CD4-positive, alpha-beta T cell (primary cell): ENCODE measurements at regions not wholly inside any gene's neighbourhood (a gene's known extent, or its start where the extent isn't known, plus 50 kb on each side); places are given as distances from the start of the nearest gene placed in this dataset.

Experiments used
- ATAC-seq: fragments of 200-7000 bp; cut with Tn5 transposase; one replicate; pipeline ENCODE4 v1.10.0; 2022; ENCODE audit warnings: mild to moderate bottlenecking; ENCODE audit not compliant: poor library complexity
- CTCF ChIA-PET: fragments of 350-600 bp; sonication (Branson Sonifier 250); formaldehyde crosslinking; loops from one replicate; lab custom pipeline; 2021; ENCODE audit warnings: antibody characterized with exemption, inconsistent platforms; lab: Charles Lee
- POLR2A ChIA-PET: fragments of 350-600 bp; sonication (Branson Sonifier 250); formaldehyde crosslinking; loops from one replicate; lab custom pipeline; 2021; ENCODE audit warnings: antibody characterized with exemption, inconsistent platforms; lab: Charles Lee
- DNase-seq, 14 experiments: peaks; one replicate each; pipeline ENCODE4 v3.0.0-alpha.2; 2013 to 2020; ENCODE audit warnings: mixed read lengths in 2 of 14
- H3K27ac ChIP-seq, 2 donors: one replicate each; pipeline versions ENCODE4 v1.5.1 to v1.7.0; 2013; ENCODE audit warnings: low read length in 2 of 2, low read depth in 1 of 2, mild to moderate bottlenecking in 1 of 2
- H3K27me3 ChIP-seq, 2 experiments: 1 replicate in 1 of 2; 2 replicates in 1 of 2; pipeline versions ENCODE4 v1.6.1 to v1.7.0; 2013; ENCODE audit warnings: low read length in 2 of 2, control low read depth in 1 of 2, mild to moderate bottlenecking in 1 of 2, moderate library complexity in 1 of 2; ENCODE audit not compliant: insufficient read depth in 2 of 2, control insufficient read depth in 1 of 2
- H3K36me3 ChIP-seq: one replicate; pipeline ENCODE4 v1.6.1; 2013; ENCODE audit warnings: low read length, control low read depth; ENCODE audit not compliant: insufficient read depth
- H3K4me1 ChIP-seq: one replicate; pipeline ENCODE4 v1.6.1; 2013; ENCODE audit warnings: low read length, control low read depth; ENCODE audit not compliant: insufficient read depth
- H3K4me3 ChIP-seq: one replicate; pipeline ENCODE4 v1.5.1; 2013; ENCODE audit warnings: mild to moderate bottlenecking, low read length, moderate library complexity
- H3K9me3 ChIP-seq, 2 experiments: 1 replicate in 1 of 2; 2 replicates in 1 of 2; pipeline versions ENCODE4 v1.6.1 to v1.7.0; 2013; ENCODE audit warnings: low read length in 2 of 2, mild to moderate bottlenecking in 2 of 2, control low read depth in 1 of 2, moderate library complexity in 1 of 2; ENCODE audit not compliant: control insufficient read depth in 1 of 2, insufficient read depth in 1 of 2
- H3K27ac Mint-ChIP-seq: one replicate; pipeline ENCODE4 v1.8.0; 2020; ENCODE audit warnings: mixed read lengths
- H3K27me3 Mint-ChIP-seq: one replicate; pipeline ENCODE4 v1.8.0; 2021; ENCODE audit warnings: mixed read lengths
- H3K36me3 Mint-ChIP-seq: one replicate; pipeline ENCODE4 v1.8.0; 2021; ENCODE audit warnings: low read depth, mixed read lengths
- H3K4me1 Mint-ChIP-seq: one replicate; pipeline ENCODE4 v1.8.0; 2021; ENCODE audit warnings: low read depth, mixed read lengths
- H3K4me3 Mint-ChIP-seq: one replicate; pipeline ENCODE4 v1.8.0; 2020; ENCODE audit warnings: mild to moderate bottlenecking, mixed read lengths
- H3K9me3 Mint-ChIP-seq: one replicate; pipeline ENCODE4 v1.8.0; 2020; ENCODE audit warnings: mixed read lengths
- CTCF ChIP-seq: fragments of 200-600 bp; IDR thresholded peaks from one replicate; pipeline ENCODE4 v1.8.0; 2022; ENCODE audit warnings: antibody characterized with exemption, mild to moderate bottlenecking
- intact Hi-C, 2 experiments: fragments of 100-400 bp; cut with DNase I in 1 of 2; cut with micrococcal nuclease in 1 of 2; formaldehyde crosslinking; loops; one replicate each; pipeline versions ENCODE4 v1.15.1 to v1.9.0; 2023 to 2025; cut with DNase I, micrococcal nuclease

GRCh38 chr11:91247009-91247735, 977.4 kb upstream of the FAT3 start:
- CTCF ChIA-PET: no interaction called here
- Mint-ChIP-seq H3K36me3 (no peaks in the 10 kb centered on the region), H3K27me3 (no peaks in the 10 kb centered on the region), H3K4me1 (no peaks in the 10 kb centered on the region), H3K27ac (no peak overlapping the region), H3K4me3 (no peak overlapping the region), H3K9me3 (no peaks in the 10 kb centered on the region)
- H3K4me1 ChIP-seq: no peaks in the 10 kb centered on the region
- no peaks in the 10 kb centered on the region for H3K9me3 ChIP-seq
- no peaks in the 10 kb centered on the region for H3K36me3 ChIP-seq
- ATAC-seq (no peak), DNase-seq (no peak)
- no peak overlapping the region for H3K27ac ChIP-seq
- H3K4me3 ChIP-seq: no peak overlapping the region
- TF ChIP-seq CTCF: no peak
- POLR2A ChIA-PET: no interaction called here
- no peaks in the 10 kb centered on the region for H3K27me3 ChIP-seq
- intact Hi-C loops: no loop called here

- H3K4me3 Mint-ChIP-seq: no peak overlapping the region
- intact Hi-C loops: no loop called here
- no peaks in the 10 kb centered on the region for H3K27me3 Mint-ChIP-seq
- no peaks in the 10 kb centered on the region for H3K9me3 ChIP-seq
- no peaks in the 10 kb centered on the region for H3K27me3 ChIP-seq
- no peaks in the 10 kb centered on the region for H3K36me3 Mint-ChIP-seq
- H3K9me3 Mint-ChIP-seq: no peaks in the 10 kb centered on the region
- TF ChIP-seq CTCF: no peak
- H3K4me3 ChIP-seq: no peak overlapping the region
- no peaks in the 10 kb centered on the region for H3K4me1 Mint-ChIP-seq
- ChIA-PET POLR2A (no interaction called here), CTCF (no interaction called here)
- no peaks in the 10 kb centered on the region for H3K36me3 ChIP-seq
- no peak for ATAC-seq
- no peak overlapping the region for H3K27ac ChIP-seq
- no peaks in the 10 kb centered on the region for H3K4me1 ChIP-seq
- no peak for DNase-seq
- no peak overlapping the region for H3K27ac Mint-ChIP-seq
These were observed 979.7 kb upstream of the FAT3 start for GRCh38 chr11:91244912-91245311.

- ChIA-PET POLR2A (no interaction called here), CTCF (no interaction called here)
- no peak overlapping the region for H3K4me3 Mint-ChIP-seq
- H3K9me3 Mint-ChIP-seq: no peaks in the 10 kb centered on the region
- no peak overlapping the region for H3K27ac Mint-ChIP-seq
- no peaks in the 10 kb centered on the region for H3K4me1 ChIP-seq
- no peaks in the 10 kb centered on the region for H3K4me1 Mint-ChIP-seq
- no peak for ATAC-seq
- H3K9me3 ChIP-seq: no peaks in the 10 kb centered on the region
- no peak for DNase-seq
- intact Hi-C loops: no loop called here
- no peak for TF ChIP-seq CTCF
- no peaks in the 10 kb centered on the region for H3K36me3 Mint-ChIP-seq
- H3K27me3 ChIP-seq: no peaks in the 10 kb centered on the region
- no peaks in the 10 kb centered on the region for H3K36me3 ChIP-seq
- H3K27ac ChIP-seq: no peak overlapping the region
- no peak overlapping the region for H3K4me3 ChIP-seq
- no peaks in the 10 kb centered on the region for H3K27me3 Mint-ChIP-seq
These were observed 981.0 kb upstream of the FAT3 start for GRCh38 chr11:91243630-91244029.
